ENCODE measurements at regions not wholly inside any gene's neighbourhood (a gene's known extent, or its start where the extent isn't known, plus 50 kb on each side); places are given as distances from the start of the nearest gene placed in this dataset.

- TF ChIP-seq ISL1 (CRISPR knock-in tag; IDR thresholded peaks at IDR 0.05) (no peak), ESRRG (CRISPR knock-in tag; IDR thresholded peaks at IDR 0.05) (no peak), CSDC2 (CRISPR knock-in tag; IDR thresholded peaks at IDR 0.05) (no peak)
Observed at GRCh38 chr15:93331545-93332167, 242.6 kb upstream of the RGMA start.
